HG03175 (cell line): ENCODE measurements at regions not wholly inside any gene's neighbourhood (a gene's known extent, or its start where the extent isn't known, plus 50 kb on each side); places are given as distances from the start of the nearest gene placed in this dataset.

Source experiments
- ATAC-seq: cut with Tn5 transposase; IDR thresholded peaks from one replicate; pipeline ENCODE4 v1.9.1; 2021; ENCODE audit warnings: mild to moderate bottlenecking, moderate library complexity; ENCODE audit not compliant: unreplicated experiment

- no peak for ATAC-seq
These were observed 113.6 kb upstream of the EEA1 start for GRCh38 chr12:93042684-93043083.

DNA sequence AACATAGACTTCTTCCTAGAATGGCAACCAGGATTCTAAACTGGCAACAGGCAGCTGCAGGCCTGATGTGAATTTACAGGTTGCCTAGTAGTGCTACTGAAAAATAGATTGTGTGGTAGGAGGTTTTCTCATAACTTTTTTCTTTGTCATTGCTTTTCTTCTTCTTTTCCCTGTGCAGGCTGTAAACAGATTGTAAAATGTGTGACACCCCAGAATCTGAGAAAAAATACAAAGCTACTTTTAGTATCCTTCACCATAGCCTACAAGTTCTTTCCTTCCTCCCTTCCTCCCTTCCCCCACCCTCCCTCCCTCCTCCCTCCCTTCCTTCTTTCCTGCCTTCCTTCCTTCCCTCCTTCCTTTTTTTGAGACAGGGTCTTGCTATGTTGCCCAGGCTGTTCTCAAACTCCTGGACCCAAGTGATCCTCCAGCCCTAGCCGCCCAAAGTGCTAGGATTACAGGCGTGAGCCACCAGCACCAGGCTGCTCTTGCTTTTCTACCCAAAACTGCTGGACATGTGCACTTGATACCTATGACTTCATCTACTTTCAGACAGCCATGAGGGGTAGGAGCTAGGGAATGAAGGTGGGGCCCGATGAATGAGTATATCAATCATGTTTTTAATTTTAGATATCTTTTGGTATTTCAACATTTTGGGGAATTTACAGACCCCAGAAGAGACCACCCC, 114.2 kb upstream of the EEA1 start:
- no peak for ATAC-seq

DNA sequence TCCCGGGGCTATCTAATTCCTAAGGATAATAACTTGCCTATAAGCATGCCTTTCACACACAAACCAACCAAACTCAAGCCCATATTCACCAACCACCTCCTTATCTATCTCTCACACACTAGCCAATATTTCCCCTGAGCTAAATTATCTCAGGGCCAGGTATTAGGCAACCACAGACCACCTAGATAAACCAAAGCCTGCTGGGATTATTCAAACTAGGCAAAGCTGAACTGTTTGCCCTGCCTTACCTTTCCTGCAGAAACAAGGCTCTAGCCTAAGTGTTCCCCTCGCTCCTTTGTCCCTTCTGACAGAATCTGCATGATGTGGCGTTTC, 114.7 kb upstream of the EEA1 start:
- no peak for ATAC-seq

GRCh38 chr12:93047118-93047517, 118.0 kb upstream of the EEA1 start:
- no peak for ATAC-seq

- no peak for ATAC-seq
These were observed 119.6 kb upstream of the EEA1 start for GRCh38 chr12:93048656-93049055.

DNA sequence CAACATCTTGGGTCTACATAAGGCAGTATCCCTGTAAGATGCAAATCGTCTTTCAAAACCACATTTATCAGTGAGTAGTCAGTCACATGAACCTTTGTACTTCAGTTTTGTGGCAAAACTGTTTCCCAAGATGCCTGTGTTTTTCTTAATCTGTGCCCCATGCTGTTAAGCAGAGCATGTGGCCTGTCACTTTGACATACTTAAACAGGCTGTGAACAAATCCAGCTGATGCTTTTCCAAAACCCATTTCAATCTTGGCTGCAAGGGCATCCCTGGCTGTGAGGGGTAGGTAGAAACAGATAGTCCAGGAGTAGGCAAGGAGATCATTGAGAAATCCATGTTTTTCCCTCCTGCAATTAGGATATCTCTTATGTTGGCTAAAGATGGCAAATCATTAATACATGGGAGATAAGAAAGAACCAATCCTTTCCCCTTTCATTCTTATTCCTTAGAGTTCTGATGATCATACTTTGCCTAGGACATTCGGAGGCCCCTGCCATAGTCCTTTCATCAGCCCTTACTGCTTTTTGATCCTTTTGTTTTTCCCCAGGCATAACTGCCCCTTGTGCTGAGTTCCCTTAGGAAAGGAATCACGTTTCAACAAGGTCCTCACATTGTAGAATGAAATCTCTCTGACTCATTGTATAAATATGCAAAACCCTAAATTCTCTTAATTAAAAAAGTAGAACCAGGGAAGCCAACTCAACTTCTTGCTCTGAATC, 121.1 kb upstream of the EEA1 start:
- no peak for ATAC-seq

GRCh38 chr12:93050748-93051081, 121.6 kb upstream of the EEA1 start:
- ATAC-seq, result no peak

DNA sequence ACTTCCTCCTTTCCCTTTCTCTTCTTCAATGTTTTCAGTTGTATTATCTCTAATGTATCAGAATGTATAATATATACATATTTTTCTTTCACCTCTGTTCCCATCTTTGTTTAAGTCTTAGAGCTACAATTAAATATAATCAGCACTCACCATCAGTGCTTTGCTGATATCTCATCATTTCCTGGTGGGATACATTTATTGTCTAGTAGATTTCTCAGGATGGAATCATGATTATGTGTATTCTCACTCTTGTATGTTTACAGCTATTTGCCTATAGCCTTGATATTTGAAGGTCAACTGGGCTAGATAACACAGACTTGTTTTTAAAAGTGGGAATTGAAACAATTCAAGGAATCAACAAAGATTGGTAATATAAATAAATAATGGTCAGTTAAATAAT, 124.9 kb upstream of the EEA1 start:
- no peak for ATAC-seq

DNA sequence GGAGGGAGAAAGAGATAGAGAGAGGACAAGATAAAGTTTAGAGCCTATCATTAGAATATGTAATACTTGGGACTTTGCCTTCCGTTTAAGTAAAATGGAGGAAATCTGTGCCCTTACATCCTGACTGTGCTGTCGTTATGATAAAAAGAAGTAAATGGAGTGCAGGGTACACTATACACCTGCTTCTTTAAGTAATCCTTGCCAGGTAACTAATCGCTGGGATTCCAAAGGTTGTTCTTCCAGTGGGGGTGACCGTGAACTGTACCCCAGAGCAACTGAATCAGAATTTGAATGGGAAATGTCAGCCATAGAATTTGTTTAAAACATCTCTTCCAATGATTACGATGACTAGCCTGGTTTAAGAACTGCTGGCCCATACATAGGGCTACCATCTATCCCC, 126.1 kb upstream of the EEA1 start:
- no peak for ATAC-seq

DNA sequence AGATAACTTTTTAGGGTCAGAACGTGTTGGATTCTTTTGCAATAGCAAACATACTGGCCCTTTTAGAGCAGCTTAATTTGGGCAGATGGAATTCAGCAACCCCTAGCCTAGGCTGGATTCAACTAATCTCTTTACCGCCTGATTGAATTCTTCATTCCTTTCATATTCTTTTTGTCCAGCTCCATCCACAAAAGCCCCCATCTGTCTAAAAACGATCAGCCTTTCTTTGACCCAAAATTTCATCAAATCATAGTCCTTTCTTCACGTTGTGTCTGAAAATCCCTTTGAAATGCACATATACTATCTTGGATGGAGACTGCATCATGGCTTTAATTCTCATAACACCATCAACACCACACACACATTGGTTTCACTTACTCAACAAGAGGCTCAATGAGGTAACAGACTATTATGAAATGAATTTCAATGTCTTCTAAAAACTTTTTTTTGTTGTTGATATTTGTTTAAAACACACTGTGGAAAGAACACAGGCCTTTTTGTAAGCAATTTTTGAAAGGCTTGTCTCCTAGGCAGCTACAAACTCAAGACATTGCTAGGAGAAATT, 128.0 kb upstream of the EEA1 start:
- no peak for ATAC-seq

GRCh38 chr12:93058280-93058679, 129.2 kb upstream of the EEA1 start:
- no peak for ATAC-seq

DNA sequence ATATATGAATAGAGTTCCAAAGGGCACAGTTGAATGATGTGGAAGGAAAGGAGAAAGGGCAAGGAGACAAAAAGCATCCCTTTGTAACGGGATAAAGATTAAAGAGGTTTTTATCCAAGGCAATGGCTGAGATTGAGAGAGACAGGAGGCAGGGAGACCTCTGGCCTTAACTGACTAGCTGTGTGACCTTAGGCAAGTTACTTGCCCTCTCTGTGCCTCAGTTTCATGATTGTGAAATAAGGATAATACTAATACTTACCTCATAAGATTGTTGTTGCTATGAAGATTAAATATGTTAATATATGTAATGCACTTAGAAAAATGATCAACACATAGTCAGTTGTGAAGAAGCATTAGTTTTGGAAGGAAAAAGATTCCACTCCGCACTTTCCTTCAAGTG, 130.2 kb upstream of the EEA1 start:
- ATAC-seq, result no peak

- ATAC-seq, result peak; percentile 98
These were observed 131.0 kb upstream of the EEA1 start for GRCh38 chr12:93059925-93060665.

DNA sequence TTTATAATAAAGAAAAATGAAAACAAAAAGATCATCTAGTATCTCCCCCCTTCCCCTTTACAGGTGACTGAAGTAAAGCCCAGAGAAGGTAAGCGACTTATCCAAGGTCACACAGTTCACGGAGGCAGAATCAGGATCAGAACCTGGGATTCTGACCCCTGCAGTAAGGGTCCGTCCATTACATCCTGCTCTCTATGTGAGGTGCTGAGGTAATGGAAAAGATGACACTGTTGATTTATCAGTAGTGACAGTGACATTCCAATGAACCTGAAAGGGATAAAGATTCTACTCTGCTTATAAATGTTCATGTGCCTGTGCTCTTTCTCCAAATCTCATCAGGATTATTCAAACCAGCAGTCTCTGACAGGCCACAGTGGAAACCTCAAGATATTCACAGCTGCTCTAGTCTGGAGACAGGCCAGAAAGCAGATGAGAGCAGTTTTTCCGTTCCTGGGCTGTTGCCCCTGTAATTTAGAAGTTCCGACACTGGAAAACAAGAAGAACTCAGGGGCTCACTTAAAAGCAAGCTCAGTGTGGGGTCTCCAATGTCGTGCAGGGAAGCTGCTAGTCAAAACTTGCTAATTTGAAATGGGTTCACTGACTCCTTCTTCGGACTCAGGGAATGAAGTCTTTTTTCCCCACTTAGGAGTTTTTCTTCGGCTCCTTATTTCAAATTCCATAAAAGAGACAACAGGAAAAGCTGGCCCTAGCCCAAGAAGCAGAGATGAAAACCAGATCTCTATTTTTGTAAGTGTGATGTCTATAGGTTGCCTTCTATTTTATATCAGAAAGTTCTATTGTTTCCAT, 131.8 kb upstream of the EEA1 start:
- ATAC-seq, result peak; percentile 27

DNA sequence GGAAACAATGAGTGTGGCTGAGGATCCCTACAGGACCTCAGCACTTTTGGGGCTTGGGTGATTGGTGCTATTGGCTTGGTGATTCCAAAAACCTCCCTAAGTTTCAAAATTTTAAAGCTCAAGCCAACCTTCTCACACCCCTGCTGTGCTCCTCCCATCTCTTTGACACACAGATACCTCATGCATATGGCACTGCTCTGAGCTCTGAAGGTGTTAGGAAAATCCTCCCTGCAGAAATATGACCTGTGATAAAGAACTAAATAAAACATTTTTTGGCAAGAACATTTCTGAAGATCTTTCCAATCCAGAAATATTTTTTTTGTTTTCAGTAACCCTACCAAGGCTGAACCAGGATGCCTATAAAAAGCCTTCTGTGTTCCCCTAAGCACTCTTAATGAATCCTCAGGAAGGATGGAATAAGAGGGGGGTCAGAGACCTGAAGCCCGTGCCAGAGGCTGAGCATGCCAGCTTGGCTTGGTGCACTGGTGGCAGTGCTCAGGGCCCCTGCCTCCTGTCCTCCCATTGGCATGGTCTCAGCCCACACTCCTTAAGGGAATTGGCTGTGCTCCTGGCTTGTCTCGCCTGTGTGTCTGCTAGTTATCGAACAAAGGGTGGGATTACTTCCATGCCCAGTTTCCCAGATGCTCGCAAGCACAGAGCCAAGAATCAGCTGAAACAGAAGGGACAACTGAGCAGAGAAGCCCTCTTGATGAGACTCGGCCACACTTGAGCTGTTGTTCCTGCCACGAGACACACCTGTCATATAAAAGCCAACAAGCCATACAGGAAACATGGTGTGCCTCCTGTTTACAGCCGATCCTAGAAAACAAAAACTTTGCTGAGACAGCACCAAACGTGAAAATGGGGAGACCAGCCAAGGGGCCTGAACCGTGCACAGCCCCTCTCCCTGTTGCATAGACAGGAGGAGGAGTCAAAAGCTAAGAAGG, 132.7 kb upstream of the EEA1 start:
- ATAC-seq, result no peak

DNA sequence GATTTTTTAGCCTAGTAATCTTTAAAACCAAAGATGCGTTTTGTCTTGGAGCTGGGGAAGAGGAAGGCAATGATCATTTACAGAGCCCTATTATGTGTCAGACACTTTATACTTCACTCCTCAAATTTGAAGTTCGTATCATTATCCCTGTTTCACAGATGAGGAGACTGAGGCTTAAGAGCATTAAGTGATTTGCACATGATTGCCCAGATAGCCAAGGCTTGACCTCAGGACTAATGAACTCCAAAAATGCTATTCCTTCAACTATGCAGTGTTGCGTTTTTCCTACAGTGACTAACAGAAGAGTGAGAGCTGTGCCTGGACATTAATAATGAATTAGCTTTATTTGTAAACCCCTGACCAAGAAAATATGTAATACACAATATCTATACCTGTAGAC, 136.8 kb upstream of the EEA1 start:
- ATAC-seq, result no peak

DNA sequence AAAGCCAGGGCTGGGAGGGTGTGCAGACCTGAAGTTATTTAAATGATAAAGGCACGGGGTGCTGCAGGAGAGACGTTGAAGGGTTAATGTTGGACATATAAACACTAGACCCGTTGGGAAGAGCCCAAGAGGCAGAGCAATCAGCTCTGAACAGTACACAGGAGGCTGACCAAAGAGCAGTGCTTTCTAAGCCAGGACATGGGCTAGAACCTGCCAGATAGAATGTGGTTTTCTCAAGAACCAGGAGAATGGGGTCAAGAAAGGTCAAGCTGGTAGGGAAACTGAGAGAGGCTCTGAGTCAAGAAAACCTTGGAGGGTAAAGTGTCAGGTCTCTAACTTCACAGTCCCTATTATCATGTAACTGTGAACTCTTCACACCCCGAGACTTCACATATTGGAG, 143.2 kb upstream of the EEA1 start:
- ATAC-seq, result no peak

- no peak for ATAC-seq
These were observed 144.2 kb upstream of the EEA1 start for GRCh38 chr12:93073324-93073723.

DNA sequence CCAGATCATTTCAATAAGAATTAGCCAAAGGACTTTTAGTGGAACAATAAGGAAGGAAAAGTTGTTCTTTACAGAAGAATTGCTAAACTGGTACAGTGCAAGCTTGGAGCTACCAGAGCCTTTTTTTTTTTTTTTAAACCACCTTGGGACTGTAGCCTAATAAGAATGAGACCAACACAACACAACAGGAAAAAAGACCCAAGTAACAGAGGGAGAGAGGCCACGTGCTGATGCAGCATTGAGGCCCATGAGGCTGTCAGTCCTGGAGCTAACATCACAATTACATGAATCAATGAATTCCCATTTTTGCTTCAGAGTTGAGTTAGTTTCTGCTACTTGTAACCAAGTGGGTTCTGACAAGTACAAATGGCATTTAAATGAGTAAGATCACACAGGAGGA, 149.0 kb upstream of the EEA1 start:
- ATAC-seq, result no peak

- ATAC-seq, result no peak
These were observed 149.5 kb upstream of the EEA1 start for GRCh38 chr12:93078577-93078976.
